Esophagus muscularis mucosa (tissue), 4 donors: ENCODE measurements at regions not wholly inside any gene's neighbourhood (a gene's known extent, or its start where the extent isn't known, plus 50 kb on each side); places are given as distances from the start of the nearest gene placed in this dataset.
"Not testable (repeated sequence)": the region's sequence is repeated elsewhere in the genome, so short reads cannot be mapped to it uniquely, and the experiment has no call there.

Source experiments
- EP300 ChIP-seq: sonication (generic); formaldehyde crosslinking; IDR thresholded peaks from one replicate; pipeline ENCODE4 v1.6.1; 2017; ENCODE audit warnings: antibody characterized with exemption
- POLR2A ChIP-seq: fragments of 450-650 bp; IDR thresholded peaks from one replicate; pipeline ENCODE4 v1.6.1; 2017; ENCODE audit warnings: antibody characterized with exemption, moderate library complexity, mild to moderate bottlenecking, low read depth
- POLR2AphosphoS5 ChIP-seq, 2 donors: sonication (generic); formaldehyde crosslinking; IDR thresholded peaks; one replicate each; pipeline ENCODE4 v1.6.1; 2017; ENCODE audit warnings: antibody characterized with exemption in 2 of 2
- TF ChIP-seq, protein P1 (sequence below), 3 experiments: fragments of 200-600 bp in 2 of 3; fragments of 450-650 bp in 1 of 3; sonication (generic) in 2 of 3; IDR thresholded peaks; one replicate each; pipeline ENCODE4 v1.5.1; 2017 to 2019; ENCODE audit warnings: antibody characterized with exemption in 3 of 3, mild to moderate bottlenecking in 2 of 3, moderate library complexity in 1 of 3

DNA sequence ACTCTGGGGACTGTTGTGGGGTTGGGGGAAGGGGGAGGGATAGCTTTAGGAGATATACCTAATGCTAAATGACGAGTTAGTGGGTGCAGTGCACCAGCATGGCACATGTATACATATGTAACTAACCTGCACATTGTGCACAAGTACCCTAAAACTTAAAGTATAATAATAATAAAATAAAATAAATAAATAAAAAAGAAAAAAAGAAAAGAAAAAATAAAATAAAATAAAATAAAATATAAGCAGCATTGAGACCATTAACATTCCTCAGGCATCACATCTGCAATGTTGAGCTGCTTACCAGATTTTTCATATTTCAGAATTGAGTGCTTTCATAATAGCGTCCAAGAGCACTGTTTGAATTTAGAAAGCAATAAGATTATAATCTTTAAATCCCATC is 263.2 kb upstream of the GJE1 start:
- not testable (repeated sequence) for TF ChIP-seq POLR2AphosphoS5 (IDR thresholded peaks at IDR 0.05); POLR2A; EP300
- TF ChIP-seq, protein P1, sequence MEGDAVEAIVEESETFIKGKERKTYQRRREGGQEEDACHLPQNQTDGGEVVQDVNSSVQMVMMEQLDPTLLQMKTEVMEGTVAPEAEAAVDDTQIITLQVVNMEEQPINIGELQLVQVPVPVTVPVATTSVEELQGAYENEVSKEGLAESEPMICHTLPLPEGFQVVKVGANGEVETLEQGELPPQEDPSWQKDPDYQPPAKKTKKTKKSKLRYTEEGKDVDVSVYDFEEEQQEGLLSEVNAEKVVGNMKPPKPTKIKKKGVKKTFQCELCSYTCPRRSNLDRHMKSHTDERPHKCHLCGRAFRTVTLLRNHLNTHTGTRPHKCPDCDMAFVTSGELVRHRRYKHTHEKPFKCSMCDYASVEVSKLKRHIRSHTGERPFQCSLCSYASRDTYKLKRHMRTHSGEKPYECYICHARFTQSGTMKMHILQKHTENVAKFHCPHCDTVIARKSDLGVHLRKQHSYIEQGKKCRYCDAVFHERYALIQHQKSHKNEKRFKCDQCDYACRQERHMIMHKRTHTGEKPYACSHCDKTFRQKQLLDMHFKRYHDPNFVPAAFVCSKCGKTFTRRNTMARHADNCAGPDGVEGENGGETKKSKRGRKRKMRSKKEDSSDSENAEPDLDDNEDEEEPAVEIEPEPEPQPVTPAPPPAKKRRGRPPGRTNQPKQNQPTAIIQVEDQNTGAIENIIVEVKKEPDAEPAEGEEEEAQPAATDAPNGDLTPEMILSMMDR (IDR thresholded peaks at IDR 0.05) = not testable (repeated sequence)
